ENCODE measurements at regions not wholly inside any gene's neighbourhood (a gene's known extent, or its start where the extent isn't known, plus 50 kb on each side); places are given as distances from the start of the nearest gene placed in this dataset.

DNA sequence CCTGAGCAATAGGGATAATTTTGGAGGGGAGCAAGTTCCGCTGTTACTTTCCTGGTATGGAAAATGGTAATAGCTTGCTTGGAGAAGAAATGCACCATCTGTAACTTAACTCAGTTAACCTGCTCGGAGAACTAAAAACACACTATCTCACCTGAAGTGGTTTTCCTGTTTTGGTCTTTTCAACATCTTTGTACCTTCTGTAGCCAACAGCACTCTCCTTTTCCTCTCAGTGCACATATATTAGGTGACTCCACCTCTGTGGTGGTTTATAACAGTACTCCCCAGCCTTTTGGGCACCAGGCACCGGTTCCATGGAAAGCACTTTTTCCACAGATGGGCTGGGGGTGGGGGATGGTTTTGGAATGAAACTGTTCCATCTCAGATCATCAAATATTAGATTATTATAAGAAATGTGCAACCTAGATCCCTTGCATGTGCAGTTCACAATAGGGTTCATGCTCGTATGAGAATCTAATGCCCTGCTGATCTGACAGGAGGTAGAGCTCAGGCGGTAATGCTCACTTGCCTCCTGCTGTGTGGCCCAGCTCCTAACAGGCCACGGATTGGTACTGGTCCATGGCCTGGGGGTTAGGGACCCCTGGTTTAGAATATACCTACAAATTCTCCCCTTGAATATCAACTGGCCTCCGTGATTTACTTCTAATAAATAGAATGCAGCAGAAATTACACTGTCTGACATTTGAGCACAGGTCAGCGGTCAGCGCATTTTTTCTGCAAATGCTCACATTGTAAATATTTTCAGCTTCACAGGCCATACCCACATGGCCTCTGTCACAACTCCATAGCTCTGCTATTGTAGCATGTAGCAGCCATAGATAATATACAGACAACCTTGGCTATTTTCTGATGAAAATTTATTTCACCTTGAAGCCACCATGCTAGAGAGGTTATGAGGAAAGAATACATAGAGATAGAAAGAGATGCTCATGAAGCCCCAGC, 83.8 kb upstream of the SUCLG2 start:
- TF ChIP-seq BACH1 (IDR thresholded peaks at IDR 0.05; ENCODE audit: low read length) (no peak), SUZ12 (IDR thresholded peaks at IDR 0.05; ENCODE audit: low read length) (no peak), TAF7 (optimal IDR thresholded peaks at IDR 0.05; ENCODE audit: borderline replicate concordance, low read depth, low read length) (no peak)
- Histone ChIP-seq H2AK5ac (ENCODE audit: low read depth, low read length) (no peak overlapping the region), H2BK20ac (ENCODE audit: low read length) (no peak overlapping the region), H3K14ac (ENCODE audit: insufficient read length) (no peak overlapping the region), H3K27ac (ENCODE audit: low read depth, low read length) (no peak overlapping the region), H4K20me1 (replicated peaks in 1 of 2; ENCODE audit: control insufficient read depth in 1 of 2, insufficient read depth in 2 of 2, low read length in 2 of 2) (no peaks in the 10 kb centered on the region), H3K4ac (replicated peaks; ENCODE audit: insufficient read length, low read depth, low read length) (no peak overlapping the region), H3K4me2 (ENCODE audit: insufficient read depth in 1 of 2, low read depth in 2 of 2, low read length in 2 of 2) (no peak overlapping the region), H4K5ac (ENCODE audit: insufficient read length, low read depth, low read length) (no peak overlapping the region), H4K91ac (replicated peaks; ENCODE audit: insufficient read length, low read length) (no peak overlapping the region), H4K8ac (ENCODE audit: extremely low read depth, insufficient read depth, low read length) (no peak overlapping the region), H3K9me3 (ENCODE audit: insufficient read depth in 2 of 2, low read depth in 1 of 2, low read length in 1 of 2) (no peaks in the 10 kb centered on the region), H2BK120ac (replicated peaks; ENCODE audit: low read depth, low read length) (no peak overlapping the region), H3K23me2 (ENCODE audit: low read depth, low read length) (no peaks in the 10 kb centered on the region), H3K79me1 (ENCODE audit: low read depth, low read length) (no peaks in the 10 kb centered on the region), H2BK15ac (ENCODE audit: low read length) (no peak overlapping the region), H3K56ac (replicated peaks; ENCODE audit: insufficient read length, low read depth, low read length) (no peak overlapping the region), H3K4me1 (replicated peaks in 1 of 4; ENCODE audit: control insufficient read depth in 3 of 4, insufficient read depth in 4 of 4, low read length in 3 of 4) (no peaks in the 10 kb centered on the region), H3K9ac (replicated peaks in 1 of 4; ENCODE audit: extremely low read depth in 1 of 4, low read depth in 3 of 4, low read length in 3 of 4) (no peak overlapping the region), H3K23ac (ENCODE audit: insufficient read length) (no peak overlapping the region), H2AFZ (ENCODE audit: low read length) (no peak overlapping the region), H2BK12ac (ENCODE audit: low read depth, low read length) (no peak overlapping the region), H3K27me3 (replicated peaks in 1 of 4; ENCODE audit: control insufficient read depth in 3 of 4, extremely low read depth in 1 of 4, insufficient read depth in 3 of 4, low read length in 3 of 4) (no peaks in the 10 kb centered on the region), H3K36me3 (ENCODE audit: control insufficient read depth in 2 of 4, insufficient read depth in 4 of 4, low read length in 3 of 4) (no peaks in the 10 kb centered on the region), H3K79me2 (ENCODE audit: control insufficient read depth in 1 of 2, insufficient read depth in 2 of 2, low read length in 2 of 2) (no peaks in the 10 kb centered on the region), H2BK5ac (ENCODE audit: low read depth, low read length) (no peak overlapping the region), H3K18ac (ENCODE audit: extremely low read depth, low read length) (no peak overlapping the region), H3K4me3 (ENCODE audit: extremely low read depth in 1 of 4, insufficient read depth in 2 of 4, low read depth in 3 of 4, low read length in 4 of 4) (no peak overlapping the region)
- DNase-seq (ENCODE audit: low read depth in 1 of 2, low spot score in 2 of 2), result no peak
- FAIRE-seq, result no peak
- WGBS, 2 experiments (ENCODE audit: extremely low coverage in 1 of 2, insufficient coverage in 1 of 2, insufficient read length in 1 of 2, insufficient replicate concordance in 2 of 2, low coverage in 1 of 2, low lambda C conversion rate in 2 of 2, missing lambda C conversion rate in 1 of 2), result 91% methylated on average over 9 of the region's 9 CpGs; no CpG with 5 or more reads in 1 of the 2 experiments
- ChIA-PET POLR2A (ENCODE audit: partially characterized antibody) (no interaction called here), CTCF (ENCODE audit: partially characterized antibody) (interaction anchor here (0.7 to 2.1 kb wide), 4 partner anchors 8 to 1158 kb away, joined by 3 to 7 read pairs (median 4); no protein-coding TSS in a partner anchor)
